ENCODE measurements at regions not wholly inside any gene's neighbourhood (a gene's known extent, or its start where the extent isn't known, plus 50 kb on each side); places are given as distances from the start of the nearest gene placed in this dataset.

- TF ChIP-seq, protein P1, sequence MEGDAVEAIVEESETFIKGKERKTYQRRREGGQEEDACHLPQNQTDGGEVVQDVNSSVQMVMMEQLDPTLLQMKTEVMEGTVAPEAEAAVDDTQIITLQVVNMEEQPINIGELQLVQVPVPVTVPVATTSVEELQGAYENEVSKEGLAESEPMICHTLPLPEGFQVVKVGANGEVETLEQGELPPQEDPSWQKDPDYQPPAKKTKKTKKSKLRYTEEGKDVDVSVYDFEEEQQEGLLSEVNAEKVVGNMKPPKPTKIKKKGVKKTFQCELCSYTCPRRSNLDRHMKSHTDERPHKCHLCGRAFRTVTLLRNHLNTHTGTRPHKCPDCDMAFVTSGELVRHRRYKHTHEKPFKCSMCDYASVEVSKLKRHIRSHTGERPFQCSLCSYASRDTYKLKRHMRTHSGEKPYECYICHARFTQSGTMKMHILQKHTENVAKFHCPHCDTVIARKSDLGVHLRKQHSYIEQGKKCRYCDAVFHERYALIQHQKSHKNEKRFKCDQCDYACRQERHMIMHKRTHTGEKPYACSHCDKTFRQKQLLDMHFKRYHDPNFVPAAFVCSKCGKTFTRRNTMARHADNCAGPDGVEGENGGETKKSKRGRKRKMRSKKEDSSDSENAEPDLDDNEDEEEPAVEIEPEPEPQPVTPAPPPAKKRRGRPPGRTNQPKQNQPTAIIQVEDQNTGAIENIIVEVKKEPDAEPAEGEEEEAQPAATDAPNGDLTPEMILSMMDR (IDR thresholded peaks at IDR 0.05): no peak
- TF ChIP-seq POLR2A (IDR thresholded peaks at IDR 0.05) (no peak), EP300 (IDR thresholded peaks at IDR 0.05) (no peak), POLR2AphosphoS5 (IDR thresholded peaks at IDR 0.05) (no peak)
These were observed 334.9 kb downstream of the SOX11 start for GRCh38 chr2:6027066-6027465.
